ENCODE measurements at regions not wholly inside any gene's neighbourhood (a gene's known extent, or its start where the extent isn't known, plus 50 kb on each side); places are given as distances from the start of the nearest gene placed in this dataset.

- no peak for FAIRE-seq
- Histone ChIP-seq H3K4me2 (no peak overlapping the region), H3K4me1 (no peaks in the 10 kb centered on the region), H3K9me3 (no peaks in the 10 kb centered on the region), H3K27ac (no peak overlapping the region), H3K4me3 (no peak overlapping the region)
- DNase-seq (ENCODE audit: low read depth in 1 of 2, low spot score in 1 of 2) = no peak
- no CpG with 5 or more reads among the region's 1 CpG for WGBS (ENCODE audit: missing lambda C conversion rate)
- POLR2A ChIA-PET = no interaction called here
- no peak for TF ChIP-seq CHD2 (IDR thresholded peaks at IDR 0.05; ENCODE audit: low read length, partially characterized antibody)
- TF ChIP-seq HDAC2 (IDR thresholded peaks at IDR 0.05) = no peak
- no peak for TF ChIP-seq PHF8 (IDR thresholded peaks at IDR 0.05; ENCODE audit: borderline replicate concordance, low read depth)
- no peak for TF ChIP-seq ZFP36 (IDR thresholded peaks at IDR 0.05; ENCODE audit: borderline replicate concordance, partially characterized antibody)
- no peak for ATAC-seq
- CTCF ChIA-PET = interaction anchor here (1.4 kb wide), 1 partner anchor 29 kb away, joined by 5 read pairs; no protein-coding TSS in a partner anchor
Observed at GRCh38 chr2:157164891-157165290, 92.6 kb upstream of the GALNT5 start.

GRCh38 chr2:157168501-157168900 is 89.0 kb upstream of the GALNT5 start:
- ATAC-seq (no peak), DNase-seq (ENCODE audit: low read depth in 1 of 2, low spot score in 1 of 2) (no peak), FAIRE-seq (no peak)
- WGBS (ENCODE audit: missing lambda C conversion rate) = 77% methylated on average over 3 of the region's 3 CpGs
- Histone ChIP-seq H3K4me3 (no peak overlapping the region), H3K27ac (no peak overlapping the region), H3K4me1 (peaks cover 26% of the 10 kb centered on the region), H3K9me3 (no peaks in the 10 kb centered on the region), H3K4me2 (no peak overlapping the region)
- no peak for TF ChIP-seq JUN (IDR thresholded peaks at IDR 0.05)
- no peak for TF ChIP-seq HMGXB4 (CRISPR knock-in tag; IDR thresholded peaks at IDR 0.05; ENCODE audit: borderline replicate concordance)
- no peak for TF ChIP-seq TP53 (CRISPR knock-in tag; IDR thresholded peaks at IDR 0.05)
- TF ChIP-seq HES2 (IDR thresholded peaks at IDR 0.05) = no peak
- no peak for TF ChIP-seq JUNB (IDR thresholded peaks at IDR 0.05)
- TF ChIP-seq KDM5A (IDR thresholded peaks at IDR 0.05) = no peak
- TF ChIP-seq SREBF2 (IDR thresholded peaks at IDR 0.05) = no peak
- no peak for TF ChIP-seq RCOR1 (IDR thresholded peaks at IDR 0.05; ENCODE audit: low read depth, low read length)
- no peak for TF ChIP-seq CBX2 (IDR thresholded peaks at IDR 0.05; ENCODE audit: borderline replicate concordance, low read depth)
- no peak for TF ChIP-seq REST (IDR thresholded peaks at IDR 0.05)
- TF ChIP-seq BCL3 (IDR thresholded peaks at IDR 0.05) = no peak
- no peak for TF ChIP-seq ZC3H11A (IDR thresholded peaks at IDR 0.05)
- TF ChIP-seq EHMT2 (IDR thresholded peaks at IDR 0.05; ENCODE audit: low read depth) = no peak
- no peak for TF ChIP-seq HOXB5 (CRISPR knock-in tag; IDR thresholded peaks at IDR 0.05)
- ChIA-PET POLR2A (no interaction called here), CTCF (no interaction called here)

Measured in A549 (cell line).